GM18511 (cell line): ENCODE measurements at regions not wholly inside any gene's neighbourhood (a gene's known extent, or its start where the extent isn't known, plus 50 kb on each side); places are given as distances from the start of the nearest gene placed in this dataset.

Experiments
- ATAC-seq: cut with Tn5 transposase; IDR thresholded peaks from one replicate; pipeline ENCODE4 v1.9.1; 2021; ENCODE audit warnings: mild to moderate bottlenecking, moderate library complexity; ENCODE audit not compliant: unreplicated experiment

DNA sequence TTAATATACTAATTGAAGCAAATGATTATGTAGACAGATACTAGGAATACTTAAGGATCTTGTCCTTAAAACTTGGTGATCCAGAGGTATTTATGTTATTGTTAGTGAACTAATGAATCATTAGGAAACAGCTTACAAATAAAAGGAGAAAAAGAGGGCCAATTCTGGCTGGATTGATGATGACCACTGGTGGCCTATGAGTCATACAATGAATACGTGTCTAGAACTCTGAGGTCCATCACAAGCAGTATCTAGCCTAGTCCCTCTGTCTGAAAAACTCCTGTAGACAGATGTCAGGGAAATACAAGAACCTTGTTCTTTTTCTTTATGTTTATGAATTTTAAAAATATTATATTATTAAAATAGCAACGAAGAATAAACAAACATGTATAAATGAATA, 51.7 kb upstream of the RTL1 start:
- ATAC-seq = no peak

DNA sequence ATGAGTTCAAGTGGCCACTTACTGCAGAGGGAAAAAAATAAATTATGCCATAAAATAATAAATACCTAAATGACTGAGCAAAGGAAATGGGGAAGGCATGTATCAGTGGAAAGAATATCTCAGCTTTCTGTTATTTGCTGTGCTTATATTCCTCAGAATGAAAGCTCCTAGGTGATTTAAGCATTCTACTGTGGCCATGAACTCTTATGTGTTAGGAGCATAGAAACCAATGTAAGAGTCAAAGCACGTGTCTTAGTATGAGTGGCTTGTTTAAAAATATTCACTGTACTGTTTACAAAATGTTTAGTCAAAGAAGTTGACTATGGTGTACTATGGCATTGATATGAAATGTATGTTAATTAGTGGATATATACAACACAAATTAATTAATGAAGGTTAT, 59.0 kb upstream of the RTL1 start:
- ATAC-seq = no peak

DNA sequence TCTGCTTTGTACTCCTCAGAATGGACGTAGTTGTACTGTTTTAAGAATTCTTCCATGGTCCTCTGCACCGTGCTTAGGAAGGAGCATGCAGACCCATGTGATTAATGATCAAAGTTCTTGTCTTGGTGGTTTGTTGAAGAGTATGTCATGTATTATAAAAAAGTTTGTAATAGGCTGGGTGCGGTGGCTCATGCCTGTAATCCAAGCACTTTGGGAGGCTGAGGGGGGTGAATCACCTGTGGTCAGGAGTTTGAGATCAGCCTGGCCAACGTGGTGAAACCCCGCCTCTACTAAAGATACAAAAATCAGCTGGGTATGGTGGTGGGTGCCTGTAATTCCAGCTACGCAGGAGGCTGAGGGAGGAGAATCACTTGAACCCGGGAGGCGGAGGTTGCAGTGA, 61.8 kb upstream of the RTL1 start:
- no peak for ATAC-seq

DNA sequence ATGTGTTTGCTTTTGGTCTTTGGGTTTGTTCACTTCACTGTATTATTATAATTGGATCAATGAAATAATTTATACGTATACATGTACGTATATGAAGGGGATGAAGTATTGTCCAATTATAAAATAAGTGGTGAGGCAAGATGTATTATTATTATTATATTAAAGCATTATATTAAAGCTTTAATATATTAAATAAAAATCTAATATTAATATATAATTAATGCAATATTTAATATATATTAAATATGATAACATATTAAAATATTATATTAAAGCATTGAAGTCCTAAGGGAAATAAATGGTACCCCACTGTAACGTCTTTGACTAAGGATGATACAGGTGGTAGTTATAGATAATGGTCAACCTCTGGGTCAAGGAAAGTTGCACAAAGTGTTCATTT, 63.7 kb upstream of the RTL1 start:
- ATAC-seq = no peak

DNA sequence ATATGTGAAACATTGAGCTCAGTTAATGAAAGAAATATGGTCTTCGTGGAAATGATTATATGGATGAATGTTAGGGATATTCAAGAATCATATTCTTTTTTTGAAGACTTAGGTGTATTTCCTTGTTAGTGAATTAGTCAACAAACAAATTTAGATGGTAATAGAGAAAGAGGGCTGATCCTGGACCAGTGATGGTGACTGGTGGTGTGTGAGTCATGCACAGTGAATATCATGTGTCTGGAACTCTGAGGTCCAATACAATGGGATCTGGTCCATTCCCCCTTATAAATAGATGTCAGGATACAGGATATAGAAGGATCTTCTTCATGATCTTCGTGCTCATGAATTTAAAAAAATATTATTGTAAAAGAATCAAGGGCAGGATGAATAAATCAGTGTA, 64.4 kb upstream of the RTL1 start:
- no peak for ATAC-seq

DNA sequence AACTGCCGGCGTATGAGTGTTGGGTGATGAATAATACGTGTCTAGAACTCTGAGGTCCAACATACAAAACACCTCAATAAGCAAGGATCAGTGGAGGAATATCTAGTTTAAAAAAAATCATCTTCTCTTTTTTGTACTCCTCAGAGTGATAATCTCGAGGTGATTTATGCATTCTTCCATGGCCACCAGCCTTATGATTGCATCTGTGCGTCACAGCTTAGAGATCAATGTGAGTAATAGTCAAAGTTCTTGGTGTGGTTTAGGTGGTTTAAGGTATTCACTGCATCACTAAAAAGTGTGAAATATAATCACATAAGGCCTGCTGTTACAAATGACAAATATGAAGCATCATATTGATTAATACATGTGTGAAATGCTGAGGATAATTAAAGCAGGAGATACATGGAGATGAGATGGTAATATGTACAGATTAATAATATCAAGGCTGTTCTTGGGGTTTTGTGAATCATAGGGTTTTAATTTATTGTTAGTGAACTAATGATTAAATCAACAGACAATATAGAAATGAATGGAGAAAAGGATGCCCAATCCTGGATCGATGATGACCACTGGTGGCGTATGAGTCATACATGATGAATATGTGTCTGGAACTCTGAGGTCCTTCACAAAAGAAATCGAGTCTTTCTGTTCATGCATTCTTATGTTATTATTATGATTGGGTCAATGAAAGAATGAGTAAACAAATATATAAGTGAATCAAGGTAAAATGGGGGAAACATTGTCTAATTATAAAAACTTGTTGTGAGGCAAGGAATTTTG, 68.8 kb upstream of the RTL1 start:
- ATAC-seq = no peak

DNA sequence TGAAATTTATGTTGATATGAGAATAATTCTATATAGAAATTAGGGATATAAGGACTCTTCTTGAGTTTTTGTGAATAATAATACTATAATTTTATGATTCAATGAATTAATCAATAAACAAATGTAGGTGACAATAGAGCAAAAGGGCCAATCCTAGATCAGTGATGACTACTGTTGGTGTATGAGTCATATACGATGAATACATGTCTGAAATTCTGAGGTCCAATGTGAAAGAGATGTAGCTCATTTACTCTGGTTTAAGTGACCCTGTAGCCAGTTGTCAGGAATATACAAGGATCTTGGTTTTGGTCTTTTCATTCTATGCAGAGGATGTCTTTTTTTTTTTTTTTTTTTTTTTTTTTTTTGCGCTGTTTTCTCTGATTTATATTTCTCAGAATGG, 72.1 kb upstream of the RTL1 start:
- no peak for ATAC-seq

DNA sequence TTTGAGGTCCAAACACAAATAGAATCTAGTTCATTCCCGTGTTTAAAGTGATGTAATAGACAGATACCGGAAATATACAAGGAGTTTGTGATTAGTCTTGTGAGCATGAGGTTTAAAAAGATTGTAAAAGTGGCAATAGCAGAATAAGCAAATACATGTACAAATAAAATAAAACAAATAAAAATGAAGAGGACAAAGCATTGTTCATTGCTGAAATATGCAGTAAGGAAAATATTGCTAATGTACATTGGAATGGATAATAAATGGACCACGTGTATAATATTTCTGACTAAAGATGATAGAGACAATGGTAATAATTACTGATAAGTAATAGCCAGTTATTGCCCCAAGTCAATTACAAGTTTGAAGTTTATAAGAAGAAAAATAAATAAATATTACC, 75.6 kb upstream of the RTL1 start:
- no peak for ATAC-seq

DNA sequence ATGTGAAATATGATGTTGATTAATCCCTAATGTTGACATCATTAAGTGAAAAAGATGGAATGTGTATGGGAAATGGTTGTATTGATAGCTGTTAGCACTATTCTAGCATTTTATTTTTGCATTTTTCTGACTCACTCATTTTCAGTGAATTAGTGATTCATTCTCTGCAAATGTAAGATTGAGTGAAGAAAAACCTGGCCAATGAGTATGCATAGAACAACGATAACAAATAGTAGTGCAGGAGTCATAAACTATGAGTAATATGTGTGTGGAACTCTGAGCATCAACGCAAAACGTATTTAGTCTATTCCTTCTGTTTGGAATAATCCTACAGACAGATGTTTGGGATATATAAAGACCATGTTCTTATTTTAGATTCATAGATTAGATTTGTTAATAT, 76.3 kb upstream of the RTL1 start:
- ATAC-seq = no peak

DNA sequence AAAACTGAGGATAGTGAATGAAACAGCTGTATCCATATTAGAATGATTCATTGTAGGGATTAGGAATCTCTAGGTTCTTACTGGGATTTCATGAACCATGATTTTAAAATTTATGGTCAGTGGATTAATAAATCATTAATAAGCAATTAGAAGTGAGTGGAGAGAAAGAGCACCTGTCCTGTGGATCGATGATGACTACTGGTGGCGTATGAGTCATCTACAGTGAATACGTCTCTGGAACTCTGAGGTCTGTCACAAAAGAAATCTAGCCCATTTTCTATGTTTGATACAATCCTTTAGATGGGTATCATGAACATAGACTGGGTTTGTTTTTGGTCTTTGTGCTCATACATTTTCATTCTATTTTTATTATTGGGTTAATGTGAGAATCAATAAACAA, 77.3 kb upstream of the RTL1 start:
- ATAC-seq = no peak

DNA sequence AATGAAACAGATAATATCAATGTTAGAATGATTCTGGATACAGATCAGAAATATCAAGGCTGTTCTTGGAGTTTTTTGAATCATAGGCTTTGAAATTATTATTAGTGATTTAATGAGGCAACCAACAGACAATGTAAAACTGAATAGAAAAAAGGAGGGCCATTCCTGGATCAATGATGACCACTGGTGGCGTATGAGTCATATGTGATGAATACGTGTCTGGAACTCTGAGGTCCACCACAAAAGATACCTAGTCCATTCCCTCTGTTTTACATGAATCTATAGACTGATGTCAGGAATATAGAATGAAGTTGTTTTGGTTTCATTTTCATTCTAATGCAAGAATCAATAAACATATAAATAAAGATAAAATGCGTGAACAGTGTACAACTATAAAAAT, 78.3 kb upstream of the RTL1 start:
- ATAC-seq = no peak

DNA sequence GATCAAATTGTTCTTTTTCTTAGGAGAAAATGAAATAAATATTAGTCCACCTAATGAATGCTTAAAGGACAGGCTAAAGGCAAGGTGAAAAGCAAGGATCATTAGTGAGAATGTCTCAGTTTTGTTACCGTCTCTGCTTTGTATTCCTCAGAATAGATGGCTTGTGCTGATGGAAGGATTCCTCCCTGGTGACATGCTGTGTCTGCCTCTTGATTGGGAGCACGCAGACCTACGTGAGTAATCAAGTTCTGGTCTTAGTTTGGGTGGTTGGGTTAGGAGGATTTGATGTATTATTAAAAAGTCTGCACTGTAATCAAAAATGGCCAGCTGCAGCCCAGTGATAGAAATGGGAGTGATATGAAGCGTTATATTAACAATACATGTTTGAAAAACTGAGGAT, 78.8 kb upstream of the RTL1 start:
- no peak for ATAC-seq

DNA sequence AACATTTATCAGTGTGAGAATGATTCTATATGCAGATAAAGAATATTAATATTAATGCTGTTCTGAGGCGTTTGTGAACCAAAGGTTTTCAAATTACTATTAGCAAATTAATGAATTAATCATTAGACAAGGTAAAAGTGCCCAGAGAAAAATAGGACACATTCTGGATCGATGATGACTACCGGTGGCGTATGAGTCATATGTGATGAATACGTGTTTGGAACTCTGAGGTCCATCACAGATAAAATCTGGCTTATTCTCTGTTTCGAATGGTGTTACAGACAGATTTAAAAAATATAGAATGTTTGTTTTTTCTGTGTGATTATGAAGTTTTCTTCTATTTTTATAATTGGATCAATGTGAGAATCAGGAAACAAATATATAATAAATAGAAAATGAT, 79.2 kb upstream of the RTL1 start:
- no peak for ATAC-seq

DNA sequence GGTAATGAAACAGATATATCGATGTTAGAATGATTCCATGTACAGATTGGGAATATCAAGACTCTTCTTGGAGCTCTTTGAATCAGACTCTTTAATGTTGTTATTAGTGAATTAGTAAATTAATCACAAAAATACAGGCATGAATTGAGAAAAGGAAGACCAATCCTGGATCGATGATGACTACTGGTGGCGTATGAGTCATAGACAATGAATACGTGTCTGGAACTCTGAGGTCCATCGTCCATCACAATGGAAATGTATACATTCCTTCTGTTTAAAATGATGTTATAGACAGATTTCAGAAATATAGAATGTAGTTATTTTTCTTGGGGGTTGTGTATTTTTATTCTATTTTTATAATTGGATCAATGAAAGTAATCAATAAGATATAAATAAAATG, 80.2 kb upstream of the RTL1 start:
- ATAC-seq = no peak

DNA sequence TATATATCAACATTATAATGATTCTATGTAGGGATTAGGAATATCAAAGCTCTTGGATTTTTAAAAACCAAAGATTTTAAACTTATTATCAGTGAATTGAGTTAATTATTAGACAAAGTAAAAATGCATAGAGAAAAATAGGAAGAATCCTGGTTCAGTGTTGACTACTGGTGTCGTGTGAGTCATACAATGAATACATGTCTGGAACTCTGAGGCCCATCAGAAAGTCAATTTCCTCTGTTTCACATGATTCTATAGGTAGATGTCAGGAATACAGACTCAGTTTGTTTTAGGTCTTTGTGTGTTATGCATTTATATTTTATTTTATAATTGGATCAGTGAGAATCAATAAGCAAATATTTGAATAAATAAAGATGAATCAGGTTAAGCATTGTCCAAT, 84.5 kb upstream of the RTL1 start:
- ATAC-seq = no peak

DNA sequence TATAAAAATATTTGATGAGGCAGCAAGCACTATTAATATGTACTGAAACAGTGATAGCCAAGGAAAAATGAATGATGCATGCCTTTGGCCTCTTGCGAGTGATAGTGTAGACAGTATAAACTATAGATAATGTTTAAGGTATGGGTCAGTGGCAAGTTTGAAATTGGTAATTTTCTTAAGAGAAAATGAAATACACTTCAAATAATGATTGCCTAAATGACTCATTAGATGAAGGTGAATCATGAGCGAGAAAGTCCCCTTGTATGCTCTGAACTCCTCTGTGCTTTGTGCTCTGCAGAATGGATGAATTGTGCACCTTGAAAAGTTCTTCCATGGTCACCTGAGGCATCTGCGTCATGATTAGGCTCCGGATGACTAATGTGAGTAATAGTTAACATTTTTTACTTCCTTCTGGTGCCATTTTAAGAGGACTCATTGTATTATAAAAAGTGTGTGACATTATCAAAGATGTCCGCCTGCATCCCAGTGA, 84.9 kb upstream of the RTL1 start:
- ATAC-seq = no peak

DNA sequence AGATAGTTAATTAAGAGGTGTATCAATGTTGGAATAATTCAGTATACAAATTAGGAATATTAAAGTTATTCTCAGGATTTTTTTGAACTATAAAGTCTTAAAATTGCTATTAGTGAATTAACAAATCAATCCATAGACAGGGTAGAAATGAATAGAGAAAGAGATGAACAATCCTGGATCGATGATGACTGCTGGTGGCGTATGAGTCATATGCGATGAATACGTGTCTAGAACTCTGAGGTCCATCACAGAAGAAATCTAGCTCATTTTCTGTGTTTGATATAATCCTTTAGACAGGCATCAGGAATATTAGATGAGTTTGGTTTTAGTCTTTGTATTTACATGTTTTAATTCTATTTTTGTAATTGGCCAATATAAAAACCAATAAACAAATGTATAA, 85.4 kb upstream of the RTL1 start:
- ATAC-seq = no peak

DNA sequence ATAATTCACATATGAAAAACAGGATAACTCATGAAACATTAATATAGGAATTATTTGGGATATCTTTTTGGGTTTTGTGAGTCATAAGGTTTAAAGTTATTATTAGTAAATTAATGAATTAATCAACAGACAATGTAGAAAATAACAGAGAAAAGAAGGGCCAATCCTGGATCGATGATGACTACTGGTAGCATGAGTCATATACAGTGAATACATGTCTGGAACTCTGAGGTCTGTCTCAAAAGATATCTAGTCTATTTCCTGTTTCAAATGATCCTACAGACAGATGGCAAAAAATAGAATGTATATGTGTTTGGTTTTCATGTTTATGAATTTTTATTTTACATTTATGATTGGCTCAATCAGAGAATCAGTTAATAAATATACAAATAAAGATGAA, 86.4 kb upstream of the RTL1 start:
- ATAC-seq = no peak

DNA sequence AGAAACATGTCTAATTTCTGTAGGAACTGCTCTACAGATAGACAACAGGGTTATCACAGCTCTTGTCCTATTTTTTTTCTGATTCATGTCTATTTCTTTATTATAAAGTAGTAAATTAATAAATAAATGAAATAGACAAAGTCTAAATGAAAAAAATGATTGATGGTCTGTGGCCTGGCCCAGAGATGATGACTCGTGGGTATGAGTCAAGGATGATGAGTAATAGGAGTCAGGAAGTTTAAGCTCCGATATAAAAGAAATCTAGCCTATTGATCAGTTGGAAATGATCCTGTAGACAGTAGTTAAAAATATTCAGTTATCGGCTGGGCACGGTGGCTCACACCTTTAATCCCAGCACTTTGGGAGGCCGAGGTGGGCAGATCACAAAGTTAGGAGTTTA, 90.6 kb upstream of the RTL1 start:
- ATAC-seq = no peak

DNA sequence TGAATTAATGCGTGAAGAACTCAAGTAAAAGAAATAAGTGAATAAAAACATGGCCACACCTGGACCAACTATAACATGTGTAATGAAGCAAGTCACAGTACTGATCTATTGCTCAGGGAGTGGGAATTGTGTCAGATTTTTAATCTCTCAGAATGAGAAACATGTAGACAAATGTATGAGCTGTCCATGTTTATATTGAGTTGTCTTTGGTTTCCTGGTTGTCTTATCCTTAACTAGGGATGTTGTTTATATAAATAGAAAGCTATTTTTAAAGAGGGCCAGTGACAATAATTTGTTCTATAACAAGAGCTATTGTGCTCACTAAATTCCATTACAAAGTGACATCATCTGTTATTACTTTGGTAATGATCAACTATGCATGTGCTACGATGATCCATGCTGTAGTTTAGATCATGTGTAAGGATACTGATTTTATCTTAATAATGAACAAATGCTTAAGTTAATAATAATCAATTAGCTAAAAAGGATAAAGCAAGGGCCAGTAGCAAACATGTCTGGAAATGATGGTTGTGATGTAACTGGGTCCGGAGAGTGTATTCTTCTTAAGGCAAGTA, 91.3 kb upstream of the RTL1 start:
- ATAC-seq = no peak

DNA sequence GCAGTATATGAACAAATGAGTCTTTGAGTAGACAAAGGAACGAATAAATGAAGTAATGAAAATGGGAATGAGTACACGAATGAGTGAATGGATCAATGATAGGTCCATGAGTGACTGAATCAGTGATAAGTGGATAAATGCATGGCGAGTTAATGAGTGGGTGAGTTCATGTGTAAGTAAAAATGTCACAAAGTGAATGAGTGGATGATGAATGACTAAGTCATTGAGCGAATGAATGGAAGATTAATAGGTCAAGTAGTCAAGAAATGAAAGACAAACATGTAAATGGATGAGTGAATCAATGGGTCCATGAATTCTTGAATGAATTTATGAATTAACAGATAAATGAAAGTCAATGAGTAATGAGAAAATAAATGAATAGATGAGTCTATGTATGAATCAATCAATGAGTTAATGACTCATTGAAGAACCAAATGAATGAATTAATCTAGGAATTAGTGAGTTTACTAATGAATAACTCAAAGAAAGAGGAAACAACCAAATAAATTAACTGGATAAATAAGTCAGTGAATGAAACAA, 97.3 kb upstream of the RTL1 start:
- ATAC-seq = no peak

DNA sequence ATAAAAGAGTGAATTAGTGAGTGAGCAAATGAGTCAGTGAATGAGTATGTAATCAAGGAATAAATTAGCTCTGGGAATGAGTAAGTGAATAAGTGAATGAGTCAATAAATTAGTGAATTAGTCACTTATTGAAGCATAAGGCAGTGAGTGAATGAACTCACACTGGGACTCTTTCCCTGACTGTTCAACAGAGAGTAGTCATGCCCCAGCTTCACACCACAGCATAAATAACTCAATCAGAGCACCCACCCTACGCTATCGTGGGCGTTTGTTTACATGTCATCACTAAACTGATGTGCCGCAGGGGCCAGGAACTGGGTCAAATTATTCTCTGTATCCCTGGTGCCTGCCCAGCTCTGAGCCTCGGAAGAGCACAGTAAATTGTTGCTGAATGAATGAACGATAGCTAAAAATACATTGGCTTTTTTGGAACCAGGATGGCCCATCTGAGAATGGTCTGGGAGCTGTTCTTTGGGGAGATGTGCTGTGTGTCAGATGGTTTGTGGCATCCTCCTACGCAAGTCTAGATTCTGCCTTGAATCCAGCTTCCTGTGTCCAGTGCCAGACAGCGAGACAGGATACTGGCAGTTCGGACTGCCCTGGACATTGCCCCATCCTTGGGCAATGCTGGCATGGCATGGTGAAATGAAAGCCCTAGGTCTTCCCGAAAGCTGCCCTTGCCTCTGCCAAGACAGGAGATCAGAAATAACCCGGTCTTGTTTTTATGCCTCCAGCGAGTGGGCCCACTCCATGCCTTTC, 98.0 kb upstream of the RTL1 start:
- no peak for ATAC-seq
